ENCODE measurements at regions not wholly inside any gene's neighbourhood (a gene's known extent, or its start where the extent isn't known, plus 50 kb on each side); places are given as distances from the start of the nearest gene placed in this dataset.

DNA sequence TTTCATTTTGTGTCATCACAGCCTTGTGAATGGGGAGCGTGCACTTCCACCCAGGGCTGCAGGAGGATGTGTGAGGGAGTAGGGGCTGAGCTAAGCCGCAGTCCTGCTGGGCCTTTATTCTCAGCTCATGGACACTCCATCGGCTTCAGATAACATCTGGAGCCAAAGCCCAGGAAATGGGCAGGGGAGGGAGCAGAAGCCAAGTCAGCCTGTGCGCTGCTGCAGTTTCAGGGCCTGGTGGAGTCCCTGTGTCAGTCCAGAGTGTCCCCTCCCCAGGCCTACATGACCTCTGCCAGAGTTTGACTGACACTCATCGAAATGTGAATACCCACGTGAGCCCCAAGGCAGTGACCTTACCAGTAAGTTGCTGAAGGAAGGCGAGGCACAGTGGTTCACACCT, 242.2 kb downstream of the LOXHD1 start:
- Histone ChIP-seq H3K4me1 (peaks cover 0 to 9% (median 0%) of the 10 kb centered on the region in 4 donors), H3K36me3 (no peaks in the 10 kb centered on the region), H3K27ac (no peak overlapping the region), H3K9me3 (peaks cover 0 to 3% (median 0%) of the 10 kb centered on the region in 4 donors), H3K4me3 (no peak overlapping the region), H3K27me3 (no peaks in the 10 kb centered on the region)
- TF ChIP-seq, protein P1, sequence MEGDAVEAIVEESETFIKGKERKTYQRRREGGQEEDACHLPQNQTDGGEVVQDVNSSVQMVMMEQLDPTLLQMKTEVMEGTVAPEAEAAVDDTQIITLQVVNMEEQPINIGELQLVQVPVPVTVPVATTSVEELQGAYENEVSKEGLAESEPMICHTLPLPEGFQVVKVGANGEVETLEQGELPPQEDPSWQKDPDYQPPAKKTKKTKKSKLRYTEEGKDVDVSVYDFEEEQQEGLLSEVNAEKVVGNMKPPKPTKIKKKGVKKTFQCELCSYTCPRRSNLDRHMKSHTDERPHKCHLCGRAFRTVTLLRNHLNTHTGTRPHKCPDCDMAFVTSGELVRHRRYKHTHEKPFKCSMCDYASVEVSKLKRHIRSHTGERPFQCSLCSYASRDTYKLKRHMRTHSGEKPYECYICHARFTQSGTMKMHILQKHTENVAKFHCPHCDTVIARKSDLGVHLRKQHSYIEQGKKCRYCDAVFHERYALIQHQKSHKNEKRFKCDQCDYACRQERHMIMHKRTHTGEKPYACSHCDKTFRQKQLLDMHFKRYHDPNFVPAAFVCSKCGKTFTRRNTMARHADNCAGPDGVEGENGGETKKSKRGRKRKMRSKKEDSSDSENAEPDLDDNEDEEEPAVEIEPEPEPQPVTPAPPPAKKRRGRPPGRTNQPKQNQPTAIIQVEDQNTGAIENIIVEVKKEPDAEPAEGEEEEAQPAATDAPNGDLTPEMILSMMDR (IDR thresholded peaks at IDR 0.05), result no peak
- no peak for TF ChIP-seq POLR2A (IDR thresholded peaks at IDR 0.05)
- DNase-seq, result no peak

- Histone ChIP-seq H3K27me3 (no peaks in the 10 kb centered on the region), H3K9me3 (peaks cover 0 to 3% (median 0%) of the 10 kb centered on the region in 4 donors)
Measured at GRCh38 chr18:46415532-46416252, 241.3 kb downstream of the LOXHD1 start.

DNA sequence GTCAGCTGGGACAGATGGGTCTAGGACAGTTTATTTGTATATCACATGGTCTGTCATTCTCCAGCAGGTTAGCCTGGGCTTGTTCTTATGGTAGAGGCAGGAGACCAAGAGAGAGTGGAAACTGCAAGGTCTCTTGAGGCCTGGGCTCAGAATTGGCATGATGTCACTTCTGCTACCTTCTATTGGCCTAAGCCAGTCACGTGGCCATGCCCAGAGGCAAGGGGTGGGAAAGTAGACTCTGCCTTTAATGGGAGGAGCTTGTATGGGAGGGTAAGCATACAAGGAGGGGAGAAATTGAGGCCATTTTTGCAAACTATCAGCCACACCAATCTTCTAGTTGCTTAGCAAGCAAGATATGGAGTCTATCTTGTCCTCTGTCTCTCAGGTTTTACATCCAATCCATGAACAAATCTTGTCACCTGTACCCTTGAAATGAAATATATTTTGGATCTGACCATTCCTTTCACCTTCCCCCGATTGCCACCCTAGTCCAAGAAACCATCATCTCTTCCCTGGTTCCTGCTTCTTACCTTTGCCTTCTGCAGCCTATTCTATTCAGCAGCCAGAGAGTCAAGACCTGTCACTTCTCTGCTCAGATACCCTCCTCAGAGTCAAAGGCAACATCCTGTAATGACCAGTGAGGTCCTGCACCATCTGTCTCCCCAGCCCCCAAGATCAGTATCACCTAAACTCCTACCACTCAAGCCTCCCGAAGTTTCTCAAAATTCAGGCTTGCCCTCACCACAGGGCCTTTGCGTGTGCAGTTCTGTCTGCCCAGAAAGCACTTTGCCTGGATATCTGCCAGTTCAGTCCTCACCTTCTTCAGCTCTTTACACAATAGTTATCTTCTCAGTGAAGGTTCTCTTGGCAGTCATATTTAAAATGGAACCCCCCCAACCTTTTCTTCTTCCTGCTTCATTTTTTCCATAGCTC, 240.0 kb downstream of the LOXHD1 start:
- no peak for DNase-seq
- Histone ChIP-seq H3K27ac (no peak overlapping the region), H3K4me1 (peaks cover 0 to 9% (median 0%) of the 10 kb centered on the region in 4 donors), H3K36me3 (no peaks in the 10 kb centered on the region), H3K4me3 (no peak overlapping the region), H3K9me3 (peaks cover 0 to 3% (median 0%) of the 10 kb centered on the region in 4 donors), H3K27me3 (no peaks in the 10 kb centered on the region)
- no peak for TF ChIP-seq POLR2A (IDR thresholded peaks at IDR 0.05)
- TF ChIP-seq, protein P1 (IDR thresholded peaks at IDR 0.05), result no peak

More at GRCh38 chr18:46415532-46416252, 241.3 kb downstream of the LOXHD1 start:
- peaks cover 0 to 9% (median 0%) of the 10 kb centered on the region in 4 donors for H3K4me1 ChIP-seq
- H3K36me3 ChIP-seq, result no peaks in the 10 kb centered on the region
- TF ChIP-seq POLR2A (IDR thresholded peaks at IDR 0.05), result no peak
- TF ChIP-seq, protein P1 (IDR thresholded peaks at IDR 0.05), result no peak
- H3K27ac ChIP-seq, result no peak overlapping the region
- no peak overlapping the region for H3K4me3 ChIP-seq
- DNase-seq, result no peak

DNA sequence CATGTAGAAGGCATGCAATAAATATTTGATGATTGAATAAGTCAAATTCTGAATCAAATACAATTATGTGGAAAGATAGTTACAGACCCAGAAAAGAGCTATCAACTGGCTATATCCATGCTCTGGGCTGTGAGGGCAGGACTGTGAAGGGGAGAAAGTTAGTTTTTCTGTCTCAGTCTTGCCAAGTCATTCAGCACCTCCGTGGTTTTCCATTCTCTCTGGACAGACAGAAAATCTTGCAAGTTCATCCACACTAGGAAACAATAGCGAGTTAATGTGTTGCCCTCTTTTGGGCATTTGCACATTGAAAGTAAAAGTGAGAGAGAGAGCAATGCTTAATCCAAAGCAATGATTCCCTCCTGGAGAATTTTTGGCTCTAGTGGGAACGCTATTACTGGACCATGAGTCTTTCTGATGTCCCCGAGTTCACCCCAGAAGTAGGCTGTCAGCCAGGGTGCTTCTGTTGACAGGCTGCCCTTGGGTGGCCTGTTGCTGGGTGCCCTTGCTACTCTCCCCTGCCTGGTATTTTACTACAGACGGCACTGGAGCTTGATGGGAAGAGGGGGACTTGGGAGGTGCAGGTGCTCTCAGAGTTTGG, 238.3 kb downstream of the LOXHD1 start:
- Histone ChIP-seq H3K9me3 (no peaks in the 10 kb centered on the region), H3K36me3 (no peaks in the 10 kb centered on the region), H3K4me1 (peaks cover 0 to 8% (median 0%) of the 10 kb centered on the region in 4 donors), H3K27ac (peak overlapping the region in 1 of 4 donors; percentile 6), H3K27me3 (no peaks in the 10 kb centered on the region), H3K4me3 (no peak overlapping the region)
- DNase-seq, result no peak
- TF ChIP-seq, protein P1 (IDR thresholded peaks at IDR 0.05), result no peak
- TF ChIP-seq POLR2A (IDR thresholded peaks at IDR 0.05), result no peak

- Histone ChIP-seq H3K4me3 (no peak overlapping the region), H3K4me1 (peaks cover 0 to 6% (median 0%) of the 10 kb centered on the region in 4 donors), H3K36me3 (no peaks in the 10 kb centered on the region), H3K27ac (no peak overlapping the region), H3K27me3 (no peaks in the 10 kb centered on the region), H3K9me3 (no peaks in the 10 kb centered on the region)
- TF ChIP-seq, protein P1 (IDR thresholded peaks at IDR 0.05), result no peak
- TF ChIP-seq POLR2A (IDR thresholded peaks at IDR 0.05), result no peak
- peak in 1 of 3 donors; percentile 10 for DNase-seq
Measured at GRCh38 chr18:46419391-46420141, 237.5 kb downstream of the LOXHD1 start.

All from Peyer's patch (tissue), 4 donors.